ENCODE measurements at regions not wholly inside any gene's neighbourhood (a gene's known extent, or its start where the extent isn't known, plus 50 kb on each side); places are given as distances from the start of the nearest gene placed in this dataset.

DNA sequence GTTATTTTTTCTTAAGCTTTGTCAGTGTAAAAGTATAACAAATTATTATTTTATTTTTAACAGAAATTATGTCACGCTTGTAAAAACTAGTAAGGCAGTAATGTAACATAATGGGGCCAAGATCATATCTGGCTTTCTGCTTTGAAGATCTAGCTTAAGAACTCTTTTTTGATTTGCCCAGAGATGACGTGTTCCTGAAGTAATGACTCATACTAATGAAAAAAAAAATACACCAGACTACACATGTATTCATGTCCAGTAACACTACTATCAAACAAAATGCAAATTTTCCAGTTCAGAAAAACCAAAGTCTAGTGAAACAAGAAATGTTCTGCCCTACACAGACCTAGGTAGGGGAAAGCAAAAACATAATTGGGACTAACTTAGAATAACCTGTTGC lies 432.2 kb upstream of the ATXN7L3B start:
- TF ChIP-seq CTCF (IDR thresholded peaks at IDR 0.05) (no peak), POLR2A (IDR thresholded peaks at IDR 0.05) (no peak)
